ENCODE measurements at regions not wholly inside any gene's neighbourhood (a gene's known extent, or its start where the extent isn't known, plus 50 kb on each side); places are given as distances from the start of the nearest gene placed in this dataset.

DNA sequence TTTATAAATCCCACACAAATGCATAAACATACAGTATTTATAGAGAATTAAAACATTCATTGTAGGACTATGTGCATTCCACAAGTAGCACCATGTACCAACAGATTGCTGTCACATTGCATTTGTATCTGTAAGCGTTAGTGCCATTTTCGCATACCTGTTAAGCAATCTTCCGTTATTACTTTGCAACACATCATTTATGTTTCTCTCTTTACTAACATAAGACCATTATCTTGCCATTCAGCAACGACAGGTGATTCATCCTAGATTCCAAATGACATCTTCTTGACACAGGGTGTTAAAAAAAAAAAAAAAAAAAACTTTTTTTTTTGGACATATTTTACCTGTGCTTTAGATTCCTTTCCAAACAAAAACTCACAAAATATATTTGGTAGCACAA, 511.8 kb downstream of the ELAVL2 start:
- no peak overlapping the region for H3K27ac ChIP-seq (ENCODE audit: low read depth, low read length)
- POLR2A ChIA-PET: no interaction called here
- DNase-seq (no peak), ATAC-seq (no peak)
- H3K27me3 ChIP-seq (ENCODE audit: control insufficient read depth in 2 of 2, insufficient read depth in 2 of 2, low read length in 2 of 2): no peaks in the 10 kb centered on the region
- no peaks in the 10 kb centered on the region for H3K9me3 ChIP-seq (ENCODE audit: control insufficient read depth in 2 of 3, low read length in 3 of 3)
- no peaks in the 10 kb centered on the region for H3K27me3 Mint-ChIP-seq
- H3K4me3 ChIP-seq (ENCODE audit: low read length): no peak overlapping the region
- H3K36me3 Mint-ChIP-seq: peaks cover 0 to 3% (median 0%) of the 10 kb centered on the region in 5 donors
- no peak overlapping the region for H3K4me3 Mint-ChIP-seq
- CTCF ChIA-PET: no interaction called here
- H3K4me1 Mint-ChIP-seq: no peaks in the 10 kb centered on the region
- no peaks in the 10 kb centered on the region for H3K36me3 ChIP-seq (ENCODE audit: control insufficient read depth in 2 of 3, insufficient read depth in 3 of 3, low read length in 3 of 3)
- no peak overlapping the region for H3K27ac Mint-ChIP-seq
- intact Hi-C loops (cut with micrococcal nuclease): no loop called here
- H3K9me3 Mint-ChIP-seq: peaks cover 0 to 22% (median 5%) of the 10 kb centered on the region in 11 donors
- no peaks in the 10 kb centered on the region for H3K4me1 ChIP-seq (ENCODE audit: control insufficient read depth in 2 of 2, insufficient read depth in 2 of 2, low read length in 2 of 2)

GRCh38 chr9:23319092-23319491, 506.9 kb downstream of the ELAVL2 start:
- Mint-ChIP-seq H3K4me3 (no peak overlapping the region), H3K27me3 (no peaks in the 10 kb centered on the region), H3K36me3 (no peaks in the 10 kb centered on the region), H3K9me3 (peaks cover 0 to 24% (median 4%) of the 10 kb centered on the region in 11 donors), H3K4me1 (no peaks in the 10 kb centered on the region), H3K27ac (no peak overlapping the region)
- H3K9me3 ChIP-seq (ENCODE audit: control insufficient read depth in 2 of 3, low read length in 3 of 3): no peaks in the 10 kb centered on the region
- H3K27me3 ChIP-seq (ENCODE audit: control insufficient read depth in 2 of 2, insufficient read depth in 2 of 2, low read length in 2 of 2): no peaks in the 10 kb centered on the region
- ChIA-PET POLR2A (no interaction called here), CTCF (no interaction called here)
- no peak overlapping the region for H3K27ac ChIP-seq (ENCODE audit: low read depth, low read length)
- DNase-seq: no peak
- no peak overlapping the region for H3K4me3 ChIP-seq (ENCODE audit: low read length)
- intact Hi-C loops (cut with micrococcal nuclease): no loop called here
- H3K36me3 ChIP-seq (ENCODE audit: control insufficient read depth in 2 of 3, insufficient read depth in 3 of 3, low read length in 3 of 3): no peaks in the 10 kb centered on the region
- H3K4me1 ChIP-seq (ENCODE audit: control insufficient read depth in 2 of 2, insufficient read depth in 2 of 2, low read length in 2 of 2): no peaks in the 10 kb centered on the region
- ATAC-seq: no peak

GRCh38 chr9:23321049-23321448, 505.0 kb downstream of the ELAVL2 start:
- Mint-ChIP-seq H3K4me3 (no peak overlapping the region), H3K4me1 (no peaks in the 10 kb centered on the region), H3K27ac (no peak overlapping the region), H3K36me3 (no peaks in the 10 kb centered on the region), H3K27me3 (no peaks in the 10 kb centered on the region), H3K9me3 (peaks cover 0 to 34% (median 5%) of the 10 kb centered on the region in 11 donors)
- Histone ChIP-seq H3K27ac (ENCODE audit: low read depth, low read length) (no peak overlapping the region), H3K36me3 (ENCODE audit: control insufficient read depth in 2 of 3, insufficient read depth in 3 of 3, low read length in 3 of 3) (no peaks in the 10 kb centered on the region), H3K4me1 (ENCODE audit: control insufficient read depth in 2 of 2, insufficient read depth in 2 of 2, low read length in 2 of 2) (no peaks in the 10 kb centered on the region), H3K27me3 (ENCODE audit: control insufficient read depth in 2 of 2, insufficient read depth in 2 of 2, low read length in 2 of 2) (no peaks in the 10 kb centered on the region), H3K4me3 (ENCODE audit: low read length) (no peak overlapping the region), H3K9me3 (ENCODE audit: control insufficient read depth in 2 of 3, low read length in 3 of 3) (no peaks in the 10 kb centered on the region)
- POLR2A ChIA-PET: no interaction called here
- intact Hi-C loops (cut with micrococcal nuclease): no loop called here
- CTCF ChIA-PET: no interaction called here
- DNase-seq (no peak), ATAC-seq (no peak)

GRCh38 chr9:23322392-23322791, 503.6 kb downstream of the ELAVL2 start:
- ChIA-PET POLR2A (no interaction called here), CTCF (no interaction called here)
- intact Hi-C loops (cut with micrococcal nuclease): no loop called here
- no peak overlapping the region for H3K4me3 ChIP-seq (ENCODE audit: low read length)
- no peaks in the 10 kb centered on the region for H3K9me3 ChIP-seq (ENCODE audit: control insufficient read depth in 2 of 3, low read length in 3 of 3)
- H3K4me1 Mint-ChIP-seq: no peaks in the 10 kb centered on the region
- no peak overlapping the region for H3K27ac Mint-ChIP-seq
- no peak overlapping the region for H3K27ac ChIP-seq (ENCODE audit: low read depth, low read length)
- DNase-seq (no peak), ATAC-seq (no peak)
- no peak overlapping the region for H3K4me3 Mint-ChIP-seq
- H3K36me3 ChIP-seq (ENCODE audit: control insufficient read depth in 2 of 3, insufficient read depth in 3 of 3, low read length in 3 of 3): no peaks in the 10 kb centered on the region
- H3K9me3 Mint-ChIP-seq: peaks cover 0 to 43% (median 6%) of the 10 kb centered on the region in 11 donors
- no peaks in the 10 kb centered on the region for H3K4me1 ChIP-seq (ENCODE audit: control insufficient read depth in 2 of 2, insufficient read depth in 2 of 2, low read length in 2 of 2)
- H3K36me3 Mint-ChIP-seq: no peaks in the 10 kb centered on the region
- no peaks in the 10 kb centered on the region for H3K27me3 ChIP-seq (ENCODE audit: control insufficient read depth in 2 of 2, insufficient read depth in 2 of 2, low read length in 2 of 2)
- no peaks in the 10 kb centered on the region for H3K27me3 Mint-ChIP-seq

DNA sequence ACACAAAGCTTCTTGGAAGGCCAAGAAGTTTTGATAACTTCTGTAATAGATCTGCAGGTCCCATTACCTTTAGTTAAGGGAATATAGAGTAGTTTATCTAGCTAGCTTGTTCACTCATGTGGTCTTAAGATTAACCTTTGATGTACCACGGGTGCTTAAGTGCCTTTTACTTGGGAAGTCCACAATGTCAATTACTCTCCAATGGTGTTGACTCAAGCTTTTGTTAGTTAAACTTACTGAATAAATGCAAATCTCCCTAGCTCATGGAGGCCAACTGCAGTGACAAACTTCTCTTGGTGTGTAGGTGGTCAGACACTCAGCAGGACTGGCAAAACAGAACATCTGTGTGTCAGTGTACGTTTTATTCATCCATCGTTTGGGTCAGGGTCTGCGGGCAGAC, 501.5 kb downstream of the ELAVL2 start:
- H3K27ac Mint-ChIP-seq: no peak overlapping the region
- DNase-seq: no peak
- H3K27me3 ChIP-seq (ENCODE audit: control insufficient read depth in 2 of 2, insufficient read depth in 2 of 2, low read length in 2 of 2): no peaks in the 10 kb centered on the region
- H3K36me3 ChIP-seq (ENCODE audit: control insufficient read depth in 2 of 3, insufficient read depth in 3 of 3, low read length in 3 of 3): no peaks in the 10 kb centered on the region
- H3K27me3 Mint-ChIP-seq: no peaks in the 10 kb centered on the region
- ChIA-PET POLR2A (no interaction called here), CTCF (no interaction called here)
- H3K9me3 Mint-ChIP-seq: peaks cover 2 to 57% (median 12%) of the 10 kb centered on the region in 11 donors
- no peaks in the 10 kb centered on the region for H3K9me3 ChIP-seq (ENCODE audit: control insufficient read depth in 2 of 3, low read length in 3 of 3)
- H3K4me1 ChIP-seq (ENCODE audit: control insufficient read depth in 2 of 2, insufficient read depth in 2 of 2, low read length in 2 of 2): no peaks in the 10 kb centered on the region
- no peak overlapping the region for H3K27ac ChIP-seq (ENCODE audit: low read depth, low read length)
- H3K4me3 Mint-ChIP-seq: no peak overlapping the region
- peaks cover 0 to 2% (median 0%) of the 10 kb centered on the region in 7 donors for H3K4me1 Mint-ChIP-seq
- H3K36me3 Mint-ChIP-seq: no peaks in the 10 kb centered on the region
- ATAC-seq: no peak
- H3K4me3 ChIP-seq (ENCODE audit: low read length): no peak overlapping the region
- intact Hi-C loops (cut with micrococcal nuclease): no loop called here

GRCh38 chr9:23326597-23326996, 499.4 kb downstream of the ELAVL2 start:
- no peak overlapping the region for H3K27ac ChIP-seq (ENCODE audit: low read depth, low read length)
- ChIA-PET CTCF (no interaction called here), POLR2A (no interaction called here)
- DNase-seq (no peak), ATAC-seq (no peak)
- H3K4me3 ChIP-seq (ENCODE audit: low read length): no peak overlapping the region
- no peaks in the 10 kb centered on the region for H3K27me3 ChIP-seq (ENCODE audit: control insufficient read depth in 2 of 2, insufficient read depth in 2 of 2, low read length in 2 of 2)
- no peaks in the 10 kb centered on the region for H3K9me3 ChIP-seq (ENCODE audit: control insufficient read depth in 2 of 3, low read length in 3 of 3)
- Mint-ChIP-seq H3K4me1 (peaks cover 0 to 2% (median 0%) of the 10 kb centered on the region in 7 donors), H3K4me3 (no peak overlapping the region), H3K9me3 (peaks cover 7 to 58% (median 16%) of the 10 kb centered on the region in 11 donors), H3K27me3 (no peaks in the 10 kb centered on the region), H3K27ac (no peak overlapping the region), H3K36me3 (no peaks in the 10 kb centered on the region)
- H3K4me1 ChIP-seq (ENCODE audit: control insufficient read depth in 2 of 2, insufficient read depth in 2 of 2, low read length in 2 of 2): no peaks in the 10 kb centered on the region
- no peaks in the 10 kb centered on the region for H3K36me3 ChIP-seq (ENCODE audit: control insufficient read depth in 2 of 3, insufficient read depth in 3 of 3, low read length in 3 of 3)
- intact Hi-C loops (cut with micrococcal nuclease): no loop called here

GRCh38 chr9:23341346-23341745, 484.7 kb downstream of the ELAVL2 start:
- Mint-ChIP-seq H3K9me3 (peaks cover 0 to 22% (median 4%) of the 10 kb centered on the region in 11 donors), H3K27me3 (no peaks in the 10 kb centered on the region)
- POLR2A ChIA-PET: no interaction called here

More at GRCh38 chr9:23341346-23341745, 484.7 kb downstream of the ELAVL2 start:
- H3K4me1 ChIP-seq (ENCODE audit: control insufficient read depth in 2 of 2, insufficient read depth in 2 of 2, low read length in 2 of 2): no peaks in the 10 kb centered on the region
- Mint-ChIP-seq H3K36me3 (no peaks in the 10 kb centered on the region), H3K27ac (no peak overlapping the region), H3K4me1 (no peaks in the 10 kb centered on the region), H3K4me3 (no peak overlapping the region)
- intact Hi-C loops (cut with micrococcal nuclease): no loop called here
- no peak overlapping the region for H3K4me3 ChIP-seq (ENCODE audit: low read length)
- no peaks in the 10 kb centered on the region for H3K36me3 ChIP-seq (ENCODE audit: control insufficient read depth in 2 of 3, insufficient read depth in 3 of 3, low read length in 3 of 3)
- H3K27me3 ChIP-seq (ENCODE audit: control insufficient read depth in 2 of 2, insufficient read depth in 2 of 2, low read length in 2 of 2): no peaks in the 10 kb centered on the region
- DNase-seq (no peak), ATAC-seq (no peak)
- no peaks in the 10 kb centered on the region for H3K9me3 ChIP-seq (ENCODE audit: control insufficient read depth in 2 of 3, low read length in 3 of 3)
- CTCF ChIA-PET: no interaction called here
- no peak overlapping the region for H3K27ac ChIP-seq (ENCODE audit: low read depth, low read length)

Data from naive thymus-derived CD4-positive, alpha-beta T cell (primary cell).